ENCODE measurements at regions not wholly inside any gene's neighbourhood (a gene's known extent, or its start where the extent isn't known, plus 50 kb on each side); places are given as distances from the start of the nearest gene placed in this dataset.

DNA sequence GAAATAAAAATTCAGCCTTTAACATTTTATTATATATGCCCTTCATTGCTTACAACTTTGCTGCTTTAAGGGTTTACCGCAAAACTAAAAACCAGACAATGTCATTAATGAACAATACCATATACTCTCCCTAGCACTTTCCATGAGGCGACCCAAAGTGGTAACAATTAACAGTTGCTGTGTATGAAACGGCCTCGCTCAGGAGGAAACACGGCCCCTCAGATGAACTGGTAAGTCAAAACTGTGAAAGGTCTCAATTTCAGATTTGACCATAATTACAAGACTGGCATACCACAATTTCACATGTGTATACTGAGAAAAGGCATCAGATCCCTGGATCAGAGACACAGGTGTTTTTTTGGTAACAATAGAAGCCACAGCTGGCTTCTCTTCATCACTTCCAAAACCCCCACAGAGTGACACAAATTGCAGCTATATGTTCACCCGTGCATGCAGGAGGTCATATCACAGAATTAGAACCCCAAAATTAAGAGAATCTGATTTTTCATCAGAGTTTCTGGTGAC is 611.9 kb upstream of the ADAMTS5 start:
- Histone ChIP-seq H3K9me3 (ENCODE audit: low read depth, low read length) (no peaks in the 10 kb centered on the region), H3K27ac (ENCODE audit: low read depth, low read length) (no peak overlapping the region)
- TF ChIP-seq, protein P1, sequence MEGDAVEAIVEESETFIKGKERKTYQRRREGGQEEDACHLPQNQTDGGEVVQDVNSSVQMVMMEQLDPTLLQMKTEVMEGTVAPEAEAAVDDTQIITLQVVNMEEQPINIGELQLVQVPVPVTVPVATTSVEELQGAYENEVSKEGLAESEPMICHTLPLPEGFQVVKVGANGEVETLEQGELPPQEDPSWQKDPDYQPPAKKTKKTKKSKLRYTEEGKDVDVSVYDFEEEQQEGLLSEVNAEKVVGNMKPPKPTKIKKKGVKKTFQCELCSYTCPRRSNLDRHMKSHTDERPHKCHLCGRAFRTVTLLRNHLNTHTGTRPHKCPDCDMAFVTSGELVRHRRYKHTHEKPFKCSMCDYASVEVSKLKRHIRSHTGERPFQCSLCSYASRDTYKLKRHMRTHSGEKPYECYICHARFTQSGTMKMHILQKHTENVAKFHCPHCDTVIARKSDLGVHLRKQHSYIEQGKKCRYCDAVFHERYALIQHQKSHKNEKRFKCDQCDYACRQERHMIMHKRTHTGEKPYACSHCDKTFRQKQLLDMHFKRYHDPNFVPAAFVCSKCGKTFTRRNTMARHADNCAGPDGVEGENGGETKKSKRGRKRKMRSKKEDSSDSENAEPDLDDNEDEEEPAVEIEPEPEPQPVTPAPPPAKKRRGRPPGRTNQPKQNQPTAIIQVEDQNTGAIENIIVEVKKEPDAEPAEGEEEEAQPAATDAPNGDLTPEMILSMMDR (IDR thresholded peaks at IDR 0.05; ENCODE audit: extremely low read depth, low read depth, low read length) = no peak

DNA sequence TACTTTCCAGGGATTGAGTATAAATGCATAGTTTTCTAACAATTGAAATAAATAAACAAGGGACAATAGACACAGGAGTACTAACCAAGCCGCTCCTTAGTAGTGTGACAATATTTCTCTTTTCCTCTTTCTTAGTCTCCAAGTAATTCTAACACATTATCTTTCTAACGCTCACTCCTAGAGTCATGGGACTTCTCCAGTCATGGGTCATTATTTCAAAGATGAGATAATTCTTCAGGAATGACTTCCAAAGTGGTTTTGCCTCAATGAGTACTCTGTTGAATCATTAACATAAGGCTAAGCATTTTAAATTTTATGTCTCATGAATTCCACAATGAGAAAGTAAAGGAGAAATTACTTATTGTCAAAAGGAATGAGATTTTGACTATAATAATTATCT is 605.8 kb upstream of the ADAMTS5 start:
- H3K79me2 ChIP-seq (ENCODE audit: insufficient read depth, low read length) = no peaks in the 10 kb centered on the region
- peak overlapping the region; percentile 8 for H3K4me2 ChIP-seq (ENCODE audit: insufficient read depth, low read length)
- TF ChIP-seq, protein P1 (IDR thresholded peaks at IDR 0.05; ENCODE audit: extremely low read depth, low read depth, low read length) = no peak
- H3K9me3 ChIP-seq (ENCODE audit: low read depth, low read length) = no peaks in the 10 kb centered on the region
- DNase-seq (ENCODE audit: insufficient read length, low spot score, missing footprints) = no peak
- H3K4me3 ChIP-seq (ENCODE audit: insufficient read depth, low read length) = no peak overlapping the region
- H3K27ac ChIP-seq (ENCODE audit: low read depth, low read length) = peak overlapping the region; percentile 98
- H3K27me3 ChIP-seq (ENCODE audit: insufficient read depth, low read length) = no peaks in the 10 kb centered on the region
- peaks cover 43% of the 10 kb centered on the region for H3K4me1 ChIP-seq (ENCODE audit: insufficient read depth, low read length)
- no peaks in the 10 kb centered on the region for H3K36me3 ChIP-seq (ENCODE audit: insufficient read depth, low read length)
- no peaks in the 10 kb centered on the region for H4K20me1 ChIP-seq (ENCODE audit: insufficient read depth, low read length)
- no peak overlapping the region for H2AFZ ChIP-seq (ENCODE audit: low read length)

More for the DNA sequence above, 611.9 kb upstream of the ADAMTS5 start:
- no peak for DNase-seq (ENCODE audit: insufficient read length, low spot score, missing footprints)
- Histone ChIP-seq H3K79me2 (ENCODE audit: insufficient read depth, low read length) (no peaks in the 10 kb centered on the region), H2AFZ (ENCODE audit: low read length) (no peak overlapping the region), H3K4me3 (ENCODE audit: insufficient read depth, low read length) (no peak overlapping the region), H3K27me3 (ENCODE audit: insufficient read depth, low read length) (no peaks in the 10 kb centered on the region), H4K20me1 (ENCODE audit: insufficient read depth, low read length) (no peaks in the 10 kb centered on the region), H3K4me2 (ENCODE audit: insufficient read depth, low read length) (no peak overlapping the region), H3K4me1 (ENCODE audit: insufficient read depth, low read length) (peaks cover 28% of the 10 kb centered on the region), H3K36me3 (ENCODE audit: insufficient read depth, low read length) (no peaks in the 10 kb centered on the region)

DNA sequence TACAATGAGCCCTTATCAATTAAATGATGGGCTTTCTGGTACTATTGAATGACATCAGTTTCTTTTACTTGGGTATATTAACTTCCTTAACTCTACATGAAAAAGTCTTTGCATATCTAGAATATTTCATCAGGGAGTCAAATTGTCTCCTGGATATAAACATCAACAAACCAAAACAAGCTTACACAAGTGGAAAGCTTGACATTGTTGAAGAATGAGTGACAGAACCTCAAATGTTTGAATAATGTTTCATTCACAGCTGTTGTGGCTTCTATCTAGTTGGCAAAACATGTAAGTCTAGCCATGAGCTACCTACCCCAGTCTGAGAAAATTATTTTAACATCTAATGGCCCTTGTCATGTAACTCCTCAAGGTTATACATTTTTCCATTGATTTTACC is 604.8 kb upstream of the ADAMTS5 start:
- no peaks in the 10 kb centered on the region for H3K9me3 ChIP-seq (ENCODE audit: low read depth, low read length)
- H3K27me3 ChIP-seq (ENCODE audit: insufficient read depth, low read length) = no peaks in the 10 kb centered on the region
- peaks cover 45% of the 10 kb centered on the region for H3K4me1 ChIP-seq (ENCODE audit: insufficient read depth, low read length)
- no peak overlapping the region for H2AFZ ChIP-seq (ENCODE audit: low read length)
- no peak for DNase-seq (ENCODE audit: insufficient read length, low spot score, missing footprints)
- H3K27ac ChIP-seq (ENCODE audit: low read depth, low read length) = peak overlapping the region; percentile 98
- H3K79me2 ChIP-seq (ENCODE audit: insufficient read depth, low read length) = no peaks in the 10 kb centered on the region
- no peak overlapping the region for H3K4me3 ChIP-seq (ENCODE audit: insufficient read depth, low read length)
- no peaks in the 10 kb centered on the region for H3K36me3 ChIP-seq (ENCODE audit: insufficient read depth, low read length)
- H4K20me1 ChIP-seq (ENCODE audit: insufficient read depth, low read length) = no peaks in the 10 kb centered on the region
- H3K4me2 ChIP-seq (ENCODE audit: insufficient read depth, low read length) = no peak overlapping the region
- TF ChIP-seq, protein P1 (IDR thresholded peaks at IDR 0.05; ENCODE audit: extremely low read depth, low read depth, low read length) = no peak

DNA sequence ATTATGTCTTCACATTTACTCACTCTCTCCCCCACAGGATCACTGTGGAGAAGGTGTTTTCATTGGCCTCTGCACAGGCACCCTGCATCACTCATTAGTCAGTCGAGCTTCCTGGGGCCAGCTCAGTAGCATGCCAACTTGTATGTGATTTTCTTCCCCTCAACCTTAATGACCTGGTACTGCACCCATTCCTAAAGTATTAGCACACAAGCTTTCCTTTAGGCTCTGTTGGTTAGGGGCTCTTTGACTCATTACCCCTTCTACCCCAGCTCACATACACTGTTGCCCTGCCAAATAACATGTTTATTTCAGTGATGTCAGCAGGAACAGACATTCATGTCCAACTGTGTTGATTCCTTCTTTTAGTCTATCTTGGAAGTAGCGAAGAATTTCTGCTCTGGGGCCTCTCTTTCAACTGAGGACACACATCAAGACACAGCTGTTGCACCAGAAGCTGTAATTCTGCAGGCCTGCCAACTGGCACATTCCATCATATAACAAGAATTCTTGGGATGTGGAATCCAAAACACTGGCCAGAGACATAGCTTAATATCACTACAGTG is 603.5 kb upstream of the ADAMTS5 start:
- DNase-seq (ENCODE audit: insufficient read length, low spot score, missing footprints) = peak; percentile 17
- H3K27ac ChIP-seq (ENCODE audit: low read depth, low read length) = peak overlapping the region; percentile 98
- H3K9me3 ChIP-seq (ENCODE audit: low read depth, low read length) = no peaks in the 10 kb centered on the region
- peak overlapping the region; percentile 31 for H3K4me3 ChIP-seq (ENCODE audit: insufficient read depth, low read length)
- no peaks in the 10 kb centered on the region for H3K27me3 ChIP-seq (ENCODE audit: insufficient read depth, low read length)
- peak overlapping the region; percentile 63 for H3K4me2 ChIP-seq (ENCODE audit: insufficient read depth, low read length)
- TF ChIP-seq, protein P1 (IDR thresholded peaks at IDR 0.05; ENCODE audit: extremely low read depth, low read depth, low read length) = no peak
- H4K20me1 ChIP-seq (ENCODE audit: insufficient read depth, low read length) = no peaks in the 10 kb centered on the region
- H3K4me1 ChIP-seq (ENCODE audit: insufficient read depth, low read length) = peaks cover 58% of the 10 kb centered on the region
- H3K79me2 ChIP-seq (ENCODE audit: insufficient read depth, low read length) = no peaks in the 10 kb centered on the region
- no peak overlapping the region for H2AFZ ChIP-seq (ENCODE audit: low read length)
- no peaks in the 10 kb centered on the region for H3K36me3 ChIP-seq (ENCODE audit: insufficient read depth, low read length)

Data from osteoblast (primary cell).